Gastrocnemius medialis (tissue), 4 donors: ENCODE measurements at regions not wholly inside any gene's neighbourhood (a gene's known extent, or its start where the extent isn't known, plus 50 kb on each side); places are given as distances from the start of the nearest gene placed in this dataset.

Experiments used
- POLR2A ChIP-seq, 2 donors: fragments of 450-650 bp; IDR thresholded peaks; one replicate each; pipeline ENCODE4 v1.6.1; 2017; ENCODE audit warnings: antibody characterized with exemption in 2 of 2, mild to moderate bottlenecking in 2 of 2, moderate library complexity in 2 of 2
- TF ChIP-seq, protein P1 (sequence below), 5 experiments: fragments of 450-650 bp in 3 of 5; fragments of 200-600 bp in 2 of 5; sonication (generic) in 2 of 5; IDR thresholded peaks in 4 of 5; conservative IDR thresholded peaks in 1 of 5; 1 replicate in 4 of 5; 2 replicates in 1 of 5; pipeline ENCODE4 v1.5.1; 2016 to 2019; ENCODE audit warnings: antibody characterized with exemption in 5 of 5, mild to moderate bottlenecking in 3 of 5, moderate library complexity in 3 of 5

DNA sequence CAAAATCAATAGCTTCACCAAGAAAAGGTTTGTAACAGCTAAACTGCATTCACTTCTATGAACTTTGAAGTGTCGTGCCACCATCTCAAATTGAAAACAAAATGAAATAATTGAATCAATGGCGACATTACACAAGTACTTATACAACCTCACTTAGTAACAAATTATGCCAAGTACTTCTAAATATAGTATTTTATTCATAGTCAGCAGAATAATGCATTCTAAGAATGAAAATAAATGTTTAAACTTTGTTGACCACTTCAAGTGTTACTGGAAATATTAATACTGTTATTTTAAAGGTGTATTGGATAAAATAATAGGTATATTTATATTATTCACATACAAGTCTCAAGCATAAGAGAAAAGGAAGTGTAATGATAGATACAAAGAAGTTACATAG is 280.1 kb upstream of the HTR1E start:
- TF ChIP-seq, protein P1, sequence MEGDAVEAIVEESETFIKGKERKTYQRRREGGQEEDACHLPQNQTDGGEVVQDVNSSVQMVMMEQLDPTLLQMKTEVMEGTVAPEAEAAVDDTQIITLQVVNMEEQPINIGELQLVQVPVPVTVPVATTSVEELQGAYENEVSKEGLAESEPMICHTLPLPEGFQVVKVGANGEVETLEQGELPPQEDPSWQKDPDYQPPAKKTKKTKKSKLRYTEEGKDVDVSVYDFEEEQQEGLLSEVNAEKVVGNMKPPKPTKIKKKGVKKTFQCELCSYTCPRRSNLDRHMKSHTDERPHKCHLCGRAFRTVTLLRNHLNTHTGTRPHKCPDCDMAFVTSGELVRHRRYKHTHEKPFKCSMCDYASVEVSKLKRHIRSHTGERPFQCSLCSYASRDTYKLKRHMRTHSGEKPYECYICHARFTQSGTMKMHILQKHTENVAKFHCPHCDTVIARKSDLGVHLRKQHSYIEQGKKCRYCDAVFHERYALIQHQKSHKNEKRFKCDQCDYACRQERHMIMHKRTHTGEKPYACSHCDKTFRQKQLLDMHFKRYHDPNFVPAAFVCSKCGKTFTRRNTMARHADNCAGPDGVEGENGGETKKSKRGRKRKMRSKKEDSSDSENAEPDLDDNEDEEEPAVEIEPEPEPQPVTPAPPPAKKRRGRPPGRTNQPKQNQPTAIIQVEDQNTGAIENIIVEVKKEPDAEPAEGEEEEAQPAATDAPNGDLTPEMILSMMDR (IDR thresholded peaks at IDR 0.05 in 4 of 5, conservative IDR thresholded peaks at IDR 0.05 in 1 of 5) = no peak
- TF ChIP-seq POLR2A (IDR thresholded peaks at IDR 0.05) = no peak
